ENCODE measurements at regions not wholly inside any gene's neighbourhood (a gene's known extent, or its start where the extent isn't known, plus 50 kb on each side); places are given as distances from the start of the nearest gene placed in this dataset.
A peak's percentile ranks its signal among the peaks of the same experiment; 100 is the strongest.

- TF ChIP-seq EZH2phosphoT487 (IDR thresholded peaks at IDR 0.05; ENCODE audit: unreplicated experiment) (no peak), JUNB (IDR thresholded peaks at IDR 0.05; ENCODE audit: unreplicated experiment) (no peak), CREB1 (CRISPR knock-in tag; IDR thresholded peaks at IDR 0.05; ENCODE audit: low read depth) (no peak), CTCF (conservative IDR thresholded peaks at IDR 0.05; ENCODE audit: low read depth in 2 of 2) (no peak), ZNF114 (CRISPR knock-in tag; IDR thresholded peaks at IDR 0.05) (no peak), ETS1 (IDR thresholded peaks at IDR 0.05) (no peak), NANOG (IDR thresholded peaks at IDR 0.05; ENCODE audit: borderline replicate concordance) (no peak), REST (IDR thresholded peaks at IDR 0.05; ENCODE audit: unreplicated experiment) (no peak)
Measured at GRCh38 chr13:105432438-105432837, 1103.0 kb downstream of the EFNB2 start (continued).

GRCh38 chr13:105428811-105429210, 1106.7 kb downstream of the EFNB2 start:
- DNase-seq (ENCODE audit: low spot score) (no peak), ATAC-seq (no peak)
- Mint-ChIP-seq H3K36me3 (ENCODE audit: low read depth) (no peaks in the 10 kb centered on the region), H3K27ac (no peak overlapping the region), H3K27me3 (ENCODE audit: insufficient read depth, low read depth, poor library complexity) (no peaks in the 10 kb centered on the region), H3K9me3 (no peaks in the 10 kb centered on the region; the same call in 2 of the 3 replicates), H3K4me1 (no peaks in the 10 kb centered on the region), H3K4me3 (no peak overlapping the region)
- Histone ChIP-seq H3K79me2 (replicated peaks; ENCODE audit: insufficient read depth) (no peaks in the 10 kb centered on the region), H2AFZ (peak overlapping the region; percentile 69), H3K36me3 (ENCODE audit: insufficient read depth) (no peaks in the 10 kb centered on the region), H4K20me1 (replicated peaks; ENCODE audit: insufficient read depth) (no peaks in the 10 kb centered on the region), H3K4me3 (no peak overlapping the region), H3K4me2 (no peak overlapping the region), H3K27ac (ENCODE audit: low read depth) (no peak overlapping the region), H3K4me1 (ENCODE audit: insufficient read depth) (no peaks in the 10 kb centered on the region), H3F3A (replicated peaks; ENCODE audit: low read depth) (no peaks in the 10 kb centered on the region), H3K27me3 (ENCODE audit: insufficient read depth) (no peaks in the 10 kb centered on the region), H3K9me2 (ENCODE audit: insufficient read depth) (no peaks in the 10 kb centered on the region)
- TF ChIP-seq ZNF114 (CRISPR knock-in tag; IDR thresholded peaks at IDR 0.05) (no peak), JUNB (IDR thresholded peaks at IDR 0.05; ENCODE audit: unreplicated experiment) (no peak), NANOG (IDR thresholded peaks at IDR 0.05; ENCODE audit: borderline replicate concordance) (no peak), EZH2 (IDR thresholded peaks at IDR 0.05; ENCODE audit: low read depth, unreplicated experiment) (no peak), CTCF (conservative IDR thresholded peaks at IDR 0.05; ENCODE audit: low read depth in 2 of 2) (no peak), POLR2AphosphoS5 (IDR thresholded peaks at IDR 0.05; ENCODE audit: low read depth) (no peak), ETS1 (IDR thresholded peaks at IDR 0.05) (no peak), STAT1 (IDR thresholded peaks at IDR 0.05; ENCODE audit: unreplicated experiment) (no peak), REST (IDR thresholded peaks at IDR 0.05; ENCODE audit: unreplicated experiment) (no peak)

All from GM23338 (cell line).